CD14-positive monocyte (primary cell): ENCODE measurements at regions not wholly inside any gene's neighbourhood (a gene's known extent, or its start where the extent isn't known, plus 50 kb on each side); places are given as distances from the start of the nearest gene placed in this dataset.
A peak's percentile ranks its signal among the peaks of the same experiment; 100 is the strongest.

ENCODE experiments used
- DNase-seq, 3 donors: peaks; one replicate each; pipeline ENCODE4 v3.0.0-alpha.2; 2011 to 2022
- H2AFZ ChIP-seq: 2 replicates; pipeline ENCODE4 v1.6.0; 2012; ENCODE audit warnings: mild to moderate bottlenecking, low read depth, low read length, inconsistent platforms; ENCODE audit not compliant: insufficient read depth, poor library complexity, severe bottlenecking
- H3K27ac ChIP-seq, 2 donors: 1 replicate in 1 of 2; 2 replicates in 1 of 2; pipeline ENCODE4 v1.5.1; 2012 to 2013; ENCODE audit warnings: low read length in 2 of 2, control low read depth in 1 of 2, inconsistent platforms in 1 of 2, low read depth in 1 of 2, mild to moderate bottlenecking in 1 of 2
- H3K27me3 ChIP-seq, 2 donors: one replicate each; pipeline versions ENCODE4 v1.6.0 to v1.6.1; 2011 to 2013; ENCODE audit warnings: low read length in 2 of 2; ENCODE audit not compliant: control insufficient read depth in 2 of 2, insufficient read depth in 2 of 2
- H3K36me3 ChIP-seq, 2 donors: replicated peaks in 1 of 2; 1 replicate in 1 of 2; 2 replicates in 1 of 2; pipeline versions ENCODE4 v1.5.1 to v1.6.1; 2012 to 2013; ENCODE audit warnings: low read length in 2 of 2, control low read depth in 1 of 2, inconsistent platforms in 1 of 2, mild to moderate bottlenecking in 1 of 2; ENCODE audit not compliant: insufficient read depth in 2 of 2, control insufficient read depth in 1 of 2
- H3K4me1 ChIP-seq, 2 donors: 1 replicate in 1 of 2; 2 replicates in 1 of 2; pipeline versions ENCODE4 v1.5.1 to v1.6.1; 2012 to 2013; ENCODE audit warnings: low read length in 2 of 2, control low read depth in 1 of 2, inconsistent platforms in 1 of 2, mild to moderate bottlenecking in 1 of 2, moderate library complexity in 1 of 2; ENCODE audit not compliant: insufficient read depth in 2 of 2, control insufficient read depth in 1 of 2
- H3K4me2 ChIP-seq: replicated peaks from 2 replicates; pipeline ENCODE3; 2012; ENCODE audit warnings: low read length, moderate library complexity, mild to moderate bottlenecking; ENCODE audit not compliant: poor library complexity, severe bottlenecking; ENCODE audit errors: extremely low read depth
- H3K4me3 ChIP-seq, 3 experiments: fragments of 200-600 bp in 1 of 3; sonication (generic) in 1 of 3; replicated peaks in 1 of 3; 1 replicate in 2 of 3; 2 replicates in 1 of 3; pipeline ENCODE4 v1.5.1; 2011 to 2013; ENCODE audit warnings: low read length in 3 of 3, mild to moderate bottlenecking in 3 of 3, control low read depth in 2 of 3, low read depth in 2 of 3, inconsistent platforms in 1 of 3, moderate library complexity in 1 of 3
- H3K79me2 ChIP-seq: 2 replicates; pipeline ENCODE4 v1.6.0; 2012; ENCODE audit warnings: mild to moderate bottlenecking, control low read depth, inconsistent platforms, low read length, moderate library complexity; ENCODE audit not compliant: insufficient read depth
- H3K9ac ChIP-seq: 2 replicates; pipeline ENCODE4 v1.6.0; 2017; ENCODE audit warnings: low read length, mild to moderate bottlenecking; ENCODE audit not compliant: insufficient read depth, poor library complexity, severe bottlenecking
- H3K9me3 ChIP-seq, 2 donors: replicated peaks in 1 of 2; 1 replicate in 1 of 2; 2 replicates in 1 of 2; pipeline versions ENCODE4 v1.5.1 to v1.6.1; 2012 to 2013; ENCODE audit warnings: low read length in 2 of 2, control low read depth in 1 of 2; ENCODE audit not compliant: control insufficient read depth in 1 of 2, insufficient read depth in 1 of 2
- H4K20me1 ChIP-seq: 2 replicates; pipeline ENCODE4 v1.6.0; 2012; ENCODE audit warnings: mild to moderate bottlenecking, low read length, control low read depth, moderate library complexity; ENCODE audit not compliant: insufficient read depth
- H3K27ac Mint-ChIP-seq, 7 donors: one replicate each; pipeline ENCODE4 v1.8.0; 2020; ENCODE audit warnings: mild to moderate bottlenecking in 7 of 7, mixed read lengths in 7 of 7, moderate library complexity in 6 of 7, inconsistent platforms in 2 of 7
- H3K27me3 Mint-ChIP-seq, 3 donors: one replicate each; pipeline ENCODE4 v1.8.0; 2021 to 2022; ENCODE audit warnings: low read depth in 3 of 3, mild to moderate bottlenecking in 3 of 3, mixed read lengths in 3 of 3, moderate library complexity in 3 of 3, inconsistent platforms in 1 of 3
- H3K36me3 Mint-ChIP-seq, 2 donors: one replicate each; pipeline ENCODE4 v1.8.0; 2020; ENCODE audit warnings: mixed read lengths in 2 of 2, inconsistent platforms in 1 of 2, mild to moderate bottlenecking in 1 of 2
- H3K4me1 Mint-ChIP-seq: one replicate; pipeline ENCODE4 v1.8.0; 2020; ENCODE audit warnings: mild to moderate bottlenecking, mixed read lengths
- H3K4me3 Mint-ChIP-seq, 2 donors: one replicate each; pipeline ENCODE4 v1.8.0; 2020; ENCODE audit warnings: mild to moderate bottlenecking in 2 of 2, mixed read lengths in 2 of 2, moderate library complexity in 1 of 2
- H3K9me3 Mint-ChIP-seq, 7 donors: one replicate each; pipeline ENCODE4 v1.8.0; 2020 to 2022; ENCODE audit warnings: mixed read lengths in 7 of 7, mild to moderate bottlenecking in 6 of 7, moderate library complexity in 6 of 7, inconsistent platforms in 2 of 7
- CTCF ChIP-seq: fragments of 200-600 bp; IDR thresholded peaks from one replicate; pipeline ENCODE4 v1.8.0; 2022; ENCODE audit warnings: antibody characterized with exemption, mild to moderate bottlenecking
- WGBS: methylation state at CpG from one replicate; pipeline ENCODE4 v1.1.5; 2013; ENCODE audit warnings: missing lambda C conversion rate; ENCODE audit not compliant: insufficient coverage; 5-methylcytosine and 5-hydroxymethylcytosine counted together
- intact Hi-C, 2 donors: fragments of 100-400 bp; cut with micrococcal nuclease; formaldehyde crosslinking; loops; one replicate each; pipeline versions ENCODE4 v1.15.0 to v1.15.1; 2023

- 65% methylated on average over 4 of the region's 8 CpGs for WGBS
Measured at GRCh38 chr18:22318745-22319407, 98.8 kb downstream of the CTAGE1 start.

GRCh38 chr18:22314420-22314819 is 103.3 kb downstream of the CTAGE1 start:
- Histone ChIP-seq H3K9ac (no peak overlapping the region), H3K79me2 (no peaks in the 10 kb centered on the region), H3K4me3 (no peak overlapping the region), H3K9me3 (no peaks in the 10 kb centered on the region), H4K20me1 (no peaks in the 10 kb centered on the region), H3K27ac (no peak overlapping the region), H3K27me3 (no peaks in the 10 kb centered on the region), H3K4me2 (no peak overlapping the region), H3K36me3 (no peaks in the 10 kb centered on the region), H3K4me1 (peaks cover 6 to 7% of the 10 kb centered on the region in 2 donors), H2AFZ (no peak overlapping the region)
- no peak for TF ChIP-seq CTCF
- peaks cover 2 to 7% (median 3%) of the 10 kb centered on the region in 3 donors for H3K27me3 Mint-ChIP-seq
- no peaks in the 10 kb centered on the region for H3K36me3 Mint-ChIP-seq
- DNase-seq: no peak
- no peak overlapping the region for H3K27ac Mint-ChIP-seq
- peaks cover 0 to 2% (median 0%) of the 10 kb centered on the region in 7 donors for H3K9me3 Mint-ChIP-seq
- intact Hi-C loops: loop anchor here in 1 of 2 donors (10.0 kb wide), 1 partner anchor 80 kb away; no protein-coding TSS in a partner anchor
- peaks cover 12% of the 10 kb centered on the region for H3K4me1 Mint-ChIP-seq
- 97% methylated on average over 3 of the region's 3 CpGs for WGBS
- H3K4me3 Mint-ChIP-seq: no peak overlapping the region

More at GRCh38 chr18:22318745-22319407, 98.8 kb downstream of the CTAGE1 start:
- H3K4me1 Mint-ChIP-seq: peaks cover 14% of the 10 kb centered on the region
- Histone ChIP-seq H3K27me3 (no peaks in the 10 kb centered on the region), H4K20me1 (no peaks in the 10 kb centered on the region), H3K27ac (no peak overlapping the region), H3K79me2 (no peaks in the 10 kb centered on the region), H2AFZ (no peak overlapping the region), H3K4me1 (peaks cover 39 to 40% of the 10 kb centered on the region in 2 donors), H3K4me3 (no peak overlapping the region), H3K4me2 (no peak overlapping the region), H3K9me3 (no peaks in the 10 kb centered on the region), H3K9ac (no peak overlapping the region), H3K36me3 (no peaks in the 10 kb centered on the region)
- peak in 1 of 3 donors; percentile 31 for DNase-seq
- no peak for TF ChIP-seq CTCF
- peaks cover 0 to 5% (median 3%) of the 10 kb centered on the region in 3 donors for H3K27me3 Mint-ChIP-seq
- H3K9me3 Mint-ChIP-seq: peaks cover 0 to 2% (median 0%) of the 10 kb centered on the region in 7 donors
- no peaks in the 10 kb centered on the region for H3K36me3 Mint-ChIP-seq
- peak overlapping the region in 1 of 7 donors; percentile 47 for H3K27ac Mint-ChIP-seq
- intact Hi-C loops: loop anchor here in 1 of 2 donors (10.0 kb wide), 1 partner anchor 76 kb away; no protein-coding TSS in a partner anchor
- no peak overlapping the region for H3K4me3 Mint-ChIP-seq
